ENCODE measurements at regions not wholly inside any gene's neighbourhood (a gene's known extent, or its start where the extent isn't known, plus 50 kb on each side); places are given as distances from the start of the nearest gene placed in this dataset.

- TF ChIP-seq MAX (IDR thresholded peaks at IDR 0.05), result no peak
- TF ChIP-seq HOXB5 (CRISPR knock-in tag; IDR thresholded peaks at IDR 0.05), result no peak
- TF ChIP-seq RCOR1 (IDR thresholded peaks at IDR 0.05; ENCODE audit: low read depth, low read length), result no peak
- no peak for TF ChIP-seq HMGXB4 (CRISPR knock-in tag; IDR thresholded peaks at IDR 0.05; ENCODE audit: borderline replicate concordance)
- TF ChIP-seq HOXA7 (CRISPR knock-in tag; IDR thresholded peaks at IDR 0.05), result no peak
- no peak for TF ChIP-seq SREBF2 (IDR thresholded peaks at IDR 0.05)
- TF ChIP-seq HES2 (IDR thresholded peaks at IDR 0.05), result no peak
- TF ChIP-seq RNF2 (IDR thresholded peaks at IDR 0.05; ENCODE audit: borderline replicate concordance, low read depth), result no peak
- TF ChIP-seq MYC (IDR thresholded peaks at IDR 0.05; ENCODE audit: borderline replicate concordance, low read length), result no peak
- TF ChIP-seq RFX5 (IDR thresholded peaks at IDR 0.05), result no peak
- TF ChIP-seq PBX3 (IDR thresholded peaks at IDR 0.05), result no peak
- TF ChIP-seq JUN (IDR thresholded peaks at IDR 0.05), result no peak
- no peak for TF ChIP-seq PHF8 (IDR thresholded peaks at IDR 0.05; ENCODE audit: borderline replicate concordance, low read depth)
- Histone ChIP-seq H3K27ac (no peak overlapping the region), H3K4me1 (no peaks in the 10 kb centered on the region), H3K9me3 (no peaks in the 10 kb centered on the region), H3K4me2 (no peak overlapping the region), H3K4me3 (no peak overlapping the region)
- no peak for ATAC-seq
- ChIA-PET CTCF (no interaction called here), POLR2A (no interaction called here)
- WGBS (ENCODE audit: missing lambda C conversion rate), result 93% methylated on average over 2 of the region's 5 CpGs
- FAIRE-seq, result no peak
- no peak for DNase-seq (ENCODE audit: low read depth in 1 of 2, low spot score in 1 of 2)
These were observed 1417.7 kb downstream of the ARAP2 start for GRCh38 chr4:34826660-34827059.

GRCh38 chr4:34845926-34846325 lies 1398.4 kb downstream of the ARAP2 start:
- FAIRE-seq, result no peak
- ATAC-seq, result no peak
- no peak overlapping the region for H3K4me3 ChIP-seq
- ChIA-PET POLR2A (no interaction called here), CTCF (no interaction called here)
- DNase-seq (ENCODE audit: low read depth in 1 of 2, low spot score in 1 of 2), result no peak
- H3K4me1 ChIP-seq, result no peaks in the 10 kb centered on the region
- H3K27ac ChIP-seq, result no peak overlapping the region
- H3K9me3 ChIP-seq, result no peaks in the 10 kb centered on the region
- no peak overlapping the region for H3K4me2 ChIP-seq
- TF ChIP-seq TP53 (CRISPR knock-in tag; IDR thresholded peaks at IDR 0.05), result no peak
- TF ChIP-seq CBX8 (IDR thresholded peaks at IDR 0.05), result no peak
- TF ChIP-seq CEBPB (IDR thresholded peaks at IDR 0.05), result no peak
- no peak for TF ChIP-seq PBX3 (IDR thresholded peaks at IDR 0.05)
- no peak for TF ChIP-seq FOXS1 (CRISPR knock-in tag; IDR thresholded peaks at IDR 0.05)
- TF ChIP-seq EP300 (IDR thresholded peaks at IDR 0.05), result no peak
- TF ChIP-seq RARB (CRISPR knock-in tag; IDR thresholded peaks at IDR 0.05), result no peak
- TF ChIP-seq ZC3H11A (IDR thresholded peaks at IDR 0.05), result no peak
- no peak for TF ChIP-seq JUNB (IDR thresholded peaks at IDR 0.05)
- TF ChIP-seq CHD4 (IDR thresholded peaks at IDR 0.05; ENCODE audit: borderline replicate concordance), result no peak
- no peak for TF ChIP-seq HMGXB4 (CRISPR knock-in tag; IDR thresholded peaks at IDR 0.05; ENCODE audit: borderline replicate concordance)
- no peak for TF ChIP-seq REST (IDR thresholded peaks at IDR 0.05)
- TF ChIP-seq USF2 (IDR thresholded peaks at IDR 0.05), result no peak
- TF ChIP-seq SREBF2 (IDR thresholded peaks at IDR 0.05), result no peak
- no peak for TF ChIP-seq RAD21 (conservative IDR thresholded peaks at IDR 0.05 in 1 of 2, IDR thresholded peaks at IDR 0.05 in 1 of 2)
- TF ChIP-seq NR3C1 (IDR thresholded peaks at IDR 0.05), result no peak
- TF ChIP-seq NPAS2 (CRISPR knock-in tag; IDR thresholded peaks at IDR 0.05; ENCODE audit: borderline replicate concordance), result no peak
